ENCODE measurements at regions not wholly inside any gene's neighbourhood (a gene's known extent, or its start where the extent isn't known, plus 50 kb on each side); places are given as distances from the start of the nearest gene placed in this dataset.

DNA sequence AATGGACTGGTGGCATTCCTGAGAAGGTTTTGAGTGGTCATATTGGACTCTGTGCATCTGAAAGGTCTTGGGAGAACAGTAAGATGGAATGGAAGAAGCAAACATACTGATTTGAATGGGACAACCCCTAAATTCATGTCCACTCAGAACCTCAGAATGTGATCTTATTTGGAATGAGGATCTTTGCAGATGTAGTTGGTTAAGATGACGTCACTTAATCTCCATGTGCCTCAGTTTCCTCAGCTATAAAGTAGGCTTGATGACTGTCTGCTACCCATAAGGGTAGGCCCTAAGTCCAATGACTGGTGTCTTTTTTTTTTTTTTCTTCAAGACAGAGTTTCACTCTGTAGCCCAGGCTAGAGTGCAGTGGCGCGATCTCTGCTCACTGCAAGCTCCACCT is 71.1 kb upstream of the SOX21 start:
- TF ChIP-seq, protein P1, sequence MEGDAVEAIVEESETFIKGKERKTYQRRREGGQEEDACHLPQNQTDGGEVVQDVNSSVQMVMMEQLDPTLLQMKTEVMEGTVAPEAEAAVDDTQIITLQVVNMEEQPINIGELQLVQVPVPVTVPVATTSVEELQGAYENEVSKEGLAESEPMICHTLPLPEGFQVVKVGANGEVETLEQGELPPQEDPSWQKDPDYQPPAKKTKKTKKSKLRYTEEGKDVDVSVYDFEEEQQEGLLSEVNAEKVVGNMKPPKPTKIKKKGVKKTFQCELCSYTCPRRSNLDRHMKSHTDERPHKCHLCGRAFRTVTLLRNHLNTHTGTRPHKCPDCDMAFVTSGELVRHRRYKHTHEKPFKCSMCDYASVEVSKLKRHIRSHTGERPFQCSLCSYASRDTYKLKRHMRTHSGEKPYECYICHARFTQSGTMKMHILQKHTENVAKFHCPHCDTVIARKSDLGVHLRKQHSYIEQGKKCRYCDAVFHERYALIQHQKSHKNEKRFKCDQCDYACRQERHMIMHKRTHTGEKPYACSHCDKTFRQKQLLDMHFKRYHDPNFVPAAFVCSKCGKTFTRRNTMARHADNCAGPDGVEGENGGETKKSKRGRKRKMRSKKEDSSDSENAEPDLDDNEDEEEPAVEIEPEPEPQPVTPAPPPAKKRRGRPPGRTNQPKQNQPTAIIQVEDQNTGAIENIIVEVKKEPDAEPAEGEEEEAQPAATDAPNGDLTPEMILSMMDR (IDR thresholded peaks at IDR 0.05; ENCODE audit: insufficient read depth, low read depth, low read length) = no peak
- DNase-seq (ENCODE audit: low read depth) = no peak
- H3K4me3 ChIP-seq (ENCODE audit: low read depth, low read length) = no peak overlapping the region

DNA sequence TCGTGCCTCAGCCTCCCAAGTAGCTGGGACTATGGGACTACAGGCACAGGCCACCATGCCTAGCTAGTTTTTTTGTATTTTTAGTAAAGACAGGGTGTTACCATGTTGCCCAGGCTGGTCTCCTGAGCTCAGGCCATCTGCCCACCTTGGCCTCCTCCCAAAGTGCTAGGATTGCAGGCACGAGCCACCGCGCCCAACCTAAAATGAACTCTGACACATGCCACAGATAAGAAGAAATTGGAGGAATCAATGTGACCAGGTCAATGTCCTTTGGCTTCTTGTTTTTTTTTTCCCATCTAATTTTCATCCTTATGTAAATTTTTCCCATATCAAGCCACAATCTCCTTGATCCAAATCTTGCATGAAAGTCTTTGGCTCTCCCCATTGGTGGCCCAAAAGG is 68.1 kb upstream of the SOX21 start:
- TF ChIP-seq, protein P1 (IDR thresholded peaks at IDR 0.05; ENCODE audit: insufficient read depth, low read depth, low read length) = no peak
- no peak overlapping the region for H3K4me3 ChIP-seq (ENCODE audit: low read depth, low read length)
- no peak for DNase-seq (ENCODE audit: low read depth)

DNA sequence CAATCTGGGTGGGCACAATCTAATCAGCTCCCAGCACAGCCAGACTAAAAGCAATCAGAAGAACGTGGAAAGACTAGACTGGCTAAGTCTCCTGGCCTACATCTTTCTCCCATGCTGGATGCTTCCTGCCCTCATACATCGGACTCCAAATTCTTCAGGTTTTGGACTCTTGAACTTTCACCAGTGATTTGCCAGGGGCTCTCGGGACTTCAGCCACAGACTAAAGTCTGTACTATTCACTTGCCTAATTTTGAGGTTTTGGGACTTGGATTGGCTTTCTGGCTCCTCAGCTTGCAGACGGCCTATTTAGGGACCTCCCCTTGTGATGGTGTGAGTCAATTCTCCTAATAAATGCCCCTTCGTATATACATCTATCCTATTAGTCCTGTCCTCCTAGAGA is 66.6 kb upstream of the SOX21 start:
- H3K4me3 ChIP-seq (ENCODE audit: low read depth, low read length) = no peak overlapping the region
- DNase-seq (ENCODE audit: low read depth) = no peak
- TF ChIP-seq, protein P1 (IDR thresholded peaks at IDR 0.05; ENCODE audit: insufficient read depth, low read depth, low read length) = no peak

DNA sequence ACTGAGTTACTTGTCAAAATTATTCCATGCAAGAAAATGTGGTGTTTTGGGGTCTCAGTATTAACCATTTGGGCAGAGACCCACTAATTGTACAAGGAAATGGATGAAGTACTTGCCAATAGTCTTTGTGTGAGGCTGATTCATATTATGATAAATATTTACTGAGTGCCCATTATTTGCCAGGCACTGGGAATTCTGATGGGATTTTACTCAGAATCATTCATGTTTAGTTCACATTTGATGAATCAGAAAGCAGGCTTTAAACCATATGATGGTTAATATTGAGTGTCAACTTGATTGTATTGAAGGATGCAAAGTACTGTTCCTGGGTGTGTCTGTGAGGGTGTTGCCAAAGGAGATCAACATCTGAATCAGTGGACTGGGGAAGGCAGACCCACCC is 66.2 kb upstream of the SOX21 start:
- TF ChIP-seq, protein P1 (IDR thresholded peaks at IDR 0.05; ENCODE audit: insufficient read depth, low read depth, low read length) = no peak
- no peak for DNase-seq (ENCODE audit: low read depth)
- H3K4me3 ChIP-seq (ENCODE audit: low read depth, low read length) = no peak overlapping the region

DNA sequence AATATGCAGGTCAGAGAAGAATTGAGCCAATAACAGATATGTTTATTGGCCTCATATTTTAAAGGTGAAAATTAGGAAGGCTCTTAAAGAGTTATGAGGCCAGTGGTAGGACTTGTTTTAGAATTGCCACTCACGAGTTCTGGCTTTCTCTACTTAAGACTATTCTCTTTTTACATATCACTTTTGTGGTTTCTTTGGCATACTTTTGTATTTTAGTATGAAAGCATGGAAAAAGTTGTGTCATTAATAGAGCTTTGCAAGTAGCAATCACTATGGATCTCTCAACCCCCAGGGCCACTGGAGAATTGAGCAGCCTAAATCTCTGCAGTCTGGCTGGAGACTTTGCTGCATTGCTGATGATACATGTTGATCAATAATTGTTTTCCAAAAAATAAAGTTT is 64.6 kb upstream of the SOX21 start:
- DNase-seq (ENCODE audit: low read depth) = no peak
- TF ChIP-seq, protein P1 (IDR thresholded peaks at IDR 0.05; ENCODE audit: insufficient read depth, low read depth, low read length) = no peak

DNA sequence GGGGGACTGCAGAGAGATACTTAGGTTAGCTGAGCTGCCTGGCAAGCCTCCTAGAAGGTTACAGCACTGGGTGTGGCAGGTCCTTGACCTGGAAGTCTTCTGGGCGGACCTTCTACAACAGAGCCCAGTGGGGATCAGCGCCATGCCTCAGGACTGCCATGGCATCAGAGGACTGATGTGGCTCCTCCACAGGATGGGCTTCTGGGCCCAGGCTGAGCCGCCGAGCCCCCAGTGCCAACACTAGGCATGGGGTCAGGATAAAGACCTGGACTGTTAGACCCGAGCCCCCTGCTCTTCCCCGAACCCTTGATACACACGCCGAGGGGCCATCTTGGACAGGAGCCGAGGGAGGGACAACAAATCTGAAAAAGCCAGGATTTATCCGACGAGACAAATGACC is 64.0 kb upstream of the SOX21 start:
- TF ChIP-seq, protein P1 (IDR thresholded peaks at IDR 0.05; ENCODE audit: insufficient read depth, low read depth, low read length) = no peak
- DNase-seq (ENCODE audit: low read depth) = no peak
- H3K4me3 ChIP-seq (ENCODE audit: low read depth, low read length) = no peak overlapping the region

More for the DNA sequence above, 64.6 kb upstream of the SOX21 start:
- H3K4me3 ChIP-seq (ENCODE audit: low read depth, low read length) = no peak overlapping the region

DNA sequence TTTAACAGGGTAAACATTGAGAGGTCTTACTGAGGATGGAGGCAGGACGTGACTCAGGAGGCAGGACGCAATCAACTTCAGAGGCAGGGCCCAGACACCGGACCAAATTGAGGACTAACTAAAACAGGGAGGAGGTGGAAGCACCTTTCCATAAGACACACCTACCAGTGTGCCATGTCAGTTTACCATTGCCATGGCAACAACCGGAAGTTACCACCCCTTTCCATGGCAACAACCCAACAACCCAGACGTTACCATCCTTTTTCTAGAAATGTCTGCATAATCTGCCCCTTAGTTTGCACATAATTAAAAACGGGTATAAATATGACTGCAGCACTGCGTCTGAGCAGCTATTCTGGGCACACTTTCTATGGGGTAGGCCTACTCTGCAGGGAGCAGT is 53.5 kb upstream of the SOX21 start:
- no peak for DNase-seq (ENCODE audit: low read depth)
- no peak overlapping the region for H3K4me3 ChIP-seq (ENCODE audit: low read depth, low read length)
- TF ChIP-seq, protein P1 (IDR thresholded peaks at IDR 0.05; ENCODE audit: insufficient read depth, low read depth, low read length) = no peak

All from fibroblast of villous mesenchyme (primary cell).